ENCODE measurements at regions not wholly inside any gene's neighbourhood (a gene's known extent, or its start where the extent isn't known, plus 50 kb on each side); places are given as distances from the start of the nearest gene placed in this dataset.

- Histone ChIP-seq H2AFZ (ENCODE audit: low read depth, low read length) (no peak overlapping the region), H3K9me3 (replicated peaks; ENCODE audit: control insufficient read depth, insufficient read depth, low read depth, low read length) (0 out of 2 replicates have a peak, but pooled peaks cover 2% of the 10 kb centered on the region), H3K4me2 (ENCODE audit: insufficient read depth, low read length) (no peak overlapping the region), H3K79me2 (ENCODE audit: control insufficient read depth, insufficient read depth, low read length) (no peaks in the 10 kb centered on the region), H3K36me3 (ENCODE audit: control insufficient read depth, insufficient read depth, low read length) (no peaks in the 10 kb centered on the region), H3K27ac (ENCODE audit: extremely low read depth, low read depth, low read length) (no peak overlapping the region), H3K4me1 (replicated peaks in 1 of 2; ENCODE audit: control insufficient read depth in 2 of 2, insufficient read depth in 2 of 2, low read length in 2 of 2) (no peaks in the 10 kb centered on the region), H3K9me1 (ENCODE audit: control insufficient read depth, insufficient read depth, low read length) (no peaks in the 10 kb centered on the region), H3K9ac (ENCODE audit: insufficient read depth in 1 of 2, low read depth in 2 of 2, low read length in 2 of 2) (no peak overlapping the region), H3K4me3 (no peak overlapping the region), H3K27me3 (ENCODE audit: control insufficient read depth in 2 of 2, insufficient read depth in 2 of 2, low read length in 2 of 2) (no peaks in the 10 kb centered on the region), H4K20me1 (replicated peaks; ENCODE audit: control insufficient read depth, insufficient read depth, low read length) (no peaks in the 10 kb centered on the region)
- intact Hi-C loops (cut with micrococcal nuclease) (no loop called here), in situ Hi-C loops (cut with MboI) (no loop called here)
- no peak for DNase-seq (ENCODE audit: extremely low read depth in 1 of 4, low spot score in 3 of 4)
- TF ChIP-seq, protein P1, sequence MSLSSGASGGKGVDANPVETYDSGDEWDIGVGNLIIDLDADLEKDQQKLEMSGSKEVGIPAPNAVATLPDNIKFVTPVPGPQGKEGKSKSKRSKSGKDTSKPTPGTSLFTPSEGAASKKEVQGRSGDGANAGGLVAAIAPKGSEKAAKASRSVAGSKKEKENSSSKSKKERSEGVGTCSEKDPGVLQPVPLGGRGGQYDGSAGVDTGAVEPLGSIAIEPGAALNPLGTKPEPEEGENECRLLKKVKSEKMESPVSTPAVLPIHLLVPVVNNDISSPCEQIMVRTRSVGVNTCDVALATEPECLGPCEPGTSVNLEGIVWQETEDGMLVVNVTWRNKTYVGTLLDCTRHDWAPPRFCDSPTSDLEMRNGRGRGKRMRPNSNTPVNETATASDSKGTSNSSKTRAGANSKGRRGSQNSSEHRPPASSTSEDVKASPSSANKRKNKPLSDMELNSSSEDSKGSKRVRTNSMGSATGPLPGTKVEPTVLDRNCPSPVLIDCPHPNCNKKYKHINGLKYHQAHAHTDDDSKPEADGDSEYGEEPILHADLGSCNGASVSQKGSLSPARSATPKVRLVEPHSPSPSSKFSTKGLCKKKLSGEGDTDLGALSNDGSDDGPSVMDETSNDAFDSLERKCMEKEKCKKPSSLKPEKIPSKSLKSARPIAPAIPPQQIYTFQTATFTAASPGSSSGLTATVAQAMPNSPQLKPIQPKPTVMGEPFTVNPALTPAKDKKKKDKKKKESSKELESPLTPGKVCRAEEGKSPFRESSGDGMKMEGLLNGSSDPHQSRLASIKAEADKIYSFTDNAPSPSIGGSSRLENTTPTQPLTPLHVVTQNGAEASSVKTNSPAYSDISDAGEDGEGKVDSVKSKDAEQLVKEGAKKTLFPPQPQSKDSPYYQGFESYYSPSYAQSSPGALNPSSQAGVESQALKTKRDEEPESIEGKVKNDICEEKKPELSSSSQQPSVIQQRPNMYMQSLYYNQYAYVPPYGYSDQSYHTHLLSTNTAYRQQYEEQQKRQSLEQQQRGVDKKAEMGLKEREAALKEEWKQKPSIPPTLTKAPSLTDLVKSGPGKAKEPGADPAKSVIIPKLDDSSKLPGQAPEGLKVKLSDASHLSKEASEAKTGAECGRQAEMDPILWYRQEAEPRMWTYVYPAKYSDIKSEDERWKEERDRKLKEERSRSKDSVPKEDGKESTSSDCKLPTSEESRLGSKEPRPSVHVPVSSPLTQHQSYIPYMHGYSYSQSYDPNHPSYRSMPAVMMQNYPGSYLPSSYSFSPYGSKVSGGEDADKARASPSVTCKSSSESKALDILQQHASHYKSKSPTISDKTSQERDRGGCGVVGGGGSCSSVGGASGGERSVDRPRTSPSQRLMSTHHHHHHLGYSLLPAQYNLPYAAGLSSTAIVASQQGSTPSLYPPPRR (CRISPR knock-in tag; IDR thresholded peaks at IDR 0.05; ENCODE audit: borderline replicate concordance), result no peak
- TF ChIP-seq NRF1 (conservative IDR thresholded peaks at IDR 0.05 in 1 of 2, IDR thresholded peaks at IDR 0.05 in 1 of 2), result no peak
- no peak for TF ChIP-seq ZNF140 (CRISPR knock-in tag; IDR thresholded peaks at IDR 0.05)
- TF ChIP-seq HDAC3 (IDR thresholded peaks at IDR 0.05; ENCODE audit: borderline replicate concordance, partially characterized antibody), result no peak
- TF ChIP-seq HDGF (IDR thresholded peaks at IDR 0.05), result no peak
- no peak for TF ChIP-seq TBP (optimal IDR thresholded peaks at IDR 0.05; ENCODE audit: low read depth, low read length)
- TF ChIP-seq ZNF165 (CRISPR knock-in tag; IDR thresholded peaks at IDR 0.05; ENCODE audit: borderline replicate concordance), result no peak
- CTCF ChIA-PET (ENCODE audit: low intra/inter-chr PET ratio), result no interaction called here
- no peak for ATAC-seq
- no TSS peak for BruUV-seq (replicated peaks)
- POLR2A ChIA-PET, result no interaction called here
- no peak for FAIRE-seq
- WGBS (ENCODE audit: insufficient coverage, low coverage, missing lambda C conversion rate), result 0% methylated on average over 3 of the region's 3 CpGs
These were observed 269.5 kb upstream of the HSF2 start for GRCh38 chr6:122130026-122130348.

All from K562 (cell line).